ENCODE measurements at regions not wholly inside any gene's neighbourhood (a gene's known extent, or its start where the extent isn't known, plus 50 kb on each side); places are given as distances from the start of the nearest gene placed in this dataset.

DNA sequence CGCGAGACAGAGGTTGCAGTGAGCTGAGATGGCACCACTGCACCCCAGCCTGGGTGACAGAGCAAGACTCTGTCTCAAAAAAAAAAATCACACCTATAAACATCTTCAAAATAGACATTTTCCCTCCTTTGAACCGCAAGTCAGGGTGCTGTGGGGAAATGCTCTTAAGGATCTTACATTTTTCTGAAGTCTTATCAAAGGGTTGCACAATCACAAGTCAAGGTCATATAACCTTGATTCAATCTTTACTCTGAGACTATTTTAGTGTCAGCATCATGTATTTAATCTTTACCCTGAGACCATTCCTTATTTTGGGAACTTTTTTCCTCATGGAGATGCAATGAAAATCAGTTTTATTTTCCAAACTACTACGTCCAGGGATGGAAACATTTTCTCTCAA, 62.8 kb upstream of the RANBP3L start:
- no peak for DNase-seq (ENCODE audit: low read depth)
- no peak overlapping the region for H3K4me3 ChIP-seq (ENCODE audit: control insufficient read depth, low read depth, low read length)
- no peak for TF ChIP-seq CTCF (IDR thresholded peaks at IDR 0.05; ENCODE audit: control insufficient read depth, insufficient read depth, low read depth, low read length, missing control alignments)

- no peak for TF ChIP-seq CTCF (IDR thresholded peaks at IDR 0.05; ENCODE audit: control insufficient read depth, insufficient read depth, low read depth, low read length, missing control alignments)
- H3K4me3 ChIP-seq (ENCODE audit: control insufficient read depth, low read depth, low read length), result no peak overlapping the region
- DNase-seq (ENCODE audit: low read depth), result no peak
These were observed 64.2 kb upstream of the RANBP3L start for GRCh38 chr5:36365896-36366295.

- no peak overlapping the region for H3K4me3 ChIP-seq (ENCODE audit: control insufficient read depth, low read depth, low read length)
- no peak for TF ChIP-seq CTCF (IDR thresholded peaks at IDR 0.05; ENCODE audit: control insufficient read depth, insufficient read depth, low read depth, low read length, missing control alignments)
- no peak for DNase-seq (ENCODE audit: low read depth)
These were observed 65.2 kb upstream of the RANBP3L start for GRCh38 chr5:36366883-36367282.

GRCh38 chr5:36367524-36367923, 65.8 kb upstream of the RANBP3L start:
- H3K4me3 ChIP-seq (ENCODE audit: control insufficient read depth, low read depth, low read length), result no peak overlapping the region
- TF ChIP-seq CTCF (IDR thresholded peaks at IDR 0.05; ENCODE audit: control insufficient read depth, insufficient read depth, low read depth, low read length, missing control alignments), result no peak
- peak; percentile 52 for DNase-seq (ENCODE audit: low read depth)

GRCh38 chr5:36369219-36369690, 67.6 kb upstream of the RANBP3L start:
- H3K4me3 ChIP-seq (ENCODE audit: control insufficient read depth, low read depth, low read length), result no peak overlapping the region
- no peak for DNase-seq (ENCODE audit: low read depth)
- TF ChIP-seq CTCF (IDR thresholded peaks at IDR 0.05; ENCODE audit: control insufficient read depth, insufficient read depth, low read depth, low read length, missing control alignments), result no peak

DNA sequence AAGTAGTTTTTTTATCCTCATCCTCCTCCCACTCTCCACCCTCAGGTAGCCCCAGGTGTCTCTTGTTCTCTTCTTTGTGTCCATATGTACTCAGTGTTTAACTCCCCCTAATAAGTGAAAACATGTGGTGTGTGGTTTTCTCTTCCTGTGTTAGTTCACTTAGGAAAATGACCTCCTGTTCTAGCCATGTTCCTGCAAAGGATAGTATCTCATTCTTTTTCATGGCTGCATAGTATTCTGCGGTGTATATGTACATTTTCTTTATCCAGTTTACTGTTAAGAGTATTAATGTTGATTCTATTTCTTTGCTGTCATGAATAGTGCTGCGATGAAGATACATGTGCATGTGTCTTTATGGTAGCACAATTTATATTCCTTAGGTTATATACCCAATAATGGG, 68.4 kb upstream of the RANBP3L start:
- DNase-seq (ENCODE audit: low read depth), result no peak
- no peak overlapping the region for H3K4me3 ChIP-seq (ENCODE audit: control insufficient read depth, low read depth, low read length)
- no peak for TF ChIP-seq CTCF (IDR thresholded peaks at IDR 0.05; ENCODE audit: control insufficient read depth, insufficient read depth, low read depth, low read length, missing control alignments)

- TF ChIP-seq CTCF (IDR thresholded peaks at IDR 0.05; ENCODE audit: control insufficient read depth, insufficient read depth, low read depth, low read length, missing control alignments), result no peak
- no peak overlapping the region for H3K4me3 ChIP-seq (ENCODE audit: control insufficient read depth, low read depth, low read length)
- no peak for DNase-seq (ENCODE audit: low read depth)
These were observed 69.7 kb upstream of the RANBP3L start for GRCh38 chr5:36371366-36371765.
